ENCODE measurements at regions not wholly inside any gene's neighbourhood (a gene's known extent, or its start where the extent isn't known, plus 50 kb on each side); places are given as distances from the start of the nearest gene placed in this dataset.

GRCh38 chr2:193562031-193562430, 1367.3 kb upstream of the TMEFF2 start:
- TF ChIP-seq EZH2phosphoT487 (IDR thresholded peaks at IDR 0.05; ENCODE audit: borderline replicate concordance, low read length) (no peak), EZH2 (IDR thresholded peaks at IDR 0.05; ENCODE audit: low read length, unreplicated experiment) (no peak)
- TF ChIP-seq, protein P1, sequence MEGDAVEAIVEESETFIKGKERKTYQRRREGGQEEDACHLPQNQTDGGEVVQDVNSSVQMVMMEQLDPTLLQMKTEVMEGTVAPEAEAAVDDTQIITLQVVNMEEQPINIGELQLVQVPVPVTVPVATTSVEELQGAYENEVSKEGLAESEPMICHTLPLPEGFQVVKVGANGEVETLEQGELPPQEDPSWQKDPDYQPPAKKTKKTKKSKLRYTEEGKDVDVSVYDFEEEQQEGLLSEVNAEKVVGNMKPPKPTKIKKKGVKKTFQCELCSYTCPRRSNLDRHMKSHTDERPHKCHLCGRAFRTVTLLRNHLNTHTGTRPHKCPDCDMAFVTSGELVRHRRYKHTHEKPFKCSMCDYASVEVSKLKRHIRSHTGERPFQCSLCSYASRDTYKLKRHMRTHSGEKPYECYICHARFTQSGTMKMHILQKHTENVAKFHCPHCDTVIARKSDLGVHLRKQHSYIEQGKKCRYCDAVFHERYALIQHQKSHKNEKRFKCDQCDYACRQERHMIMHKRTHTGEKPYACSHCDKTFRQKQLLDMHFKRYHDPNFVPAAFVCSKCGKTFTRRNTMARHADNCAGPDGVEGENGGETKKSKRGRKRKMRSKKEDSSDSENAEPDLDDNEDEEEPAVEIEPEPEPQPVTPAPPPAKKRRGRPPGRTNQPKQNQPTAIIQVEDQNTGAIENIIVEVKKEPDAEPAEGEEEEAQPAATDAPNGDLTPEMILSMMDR (conservative IDR thresholded peaks at IDR 0.05; ENCODE audit: low read depth, low read length), result no peak
- Histone ChIP-seq H3K79me2 (ENCODE audit: low read length) (no peaks in the 10 kb centered on the region), H3K4me3 (ENCODE audit: low read length) (no peak overlapping the region), H3K27ac (ENCODE audit: low read length) (no peak overlapping the region), H3K9me3 (ENCODE audit: low read length) (no peaks in the 10 kb centered on the region), H3K36me3 (ENCODE audit: low read depth, low read length) (no peaks in the 10 kb centered on the region), H2AFZ (ENCODE audit: low read length) (no peak overlapping the region), H4K20me1 (ENCODE audit: low read length) (no peaks in the 10 kb centered on the region), H3K27me3 (ENCODE audit: low read length) (no peaks in the 10 kb centered on the region), H3K4me2 (ENCODE audit: low read length) (no peak overlapping the region), H3K9me2 (replicated peaks; ENCODE audit: low read length) (no peaks in the 10 kb centered on the region), H3F3A (ENCODE audit: low read length, unreplicated experiment) (no peaks in the 10 kb centered on the region), H3K9ac (ENCODE audit: low read length) (no peak overlapping the region), H3K4me1 (ENCODE audit: insufficient read depth, low read length) (peaks cover 1% of the 10 kb centered on the region)
- ChIA-PET POLR2A (ENCODE audit: unreplicated experiment) (no interaction called here), CTCF (no interaction called here)
- intact Hi-C loops (cut with micrococcal nuclease), result no loop called here
- DNase-seq (no peak), ATAC-seq (no peak)
- BruUV-seq (replicated peaks), result no TSS peak

DNA sequence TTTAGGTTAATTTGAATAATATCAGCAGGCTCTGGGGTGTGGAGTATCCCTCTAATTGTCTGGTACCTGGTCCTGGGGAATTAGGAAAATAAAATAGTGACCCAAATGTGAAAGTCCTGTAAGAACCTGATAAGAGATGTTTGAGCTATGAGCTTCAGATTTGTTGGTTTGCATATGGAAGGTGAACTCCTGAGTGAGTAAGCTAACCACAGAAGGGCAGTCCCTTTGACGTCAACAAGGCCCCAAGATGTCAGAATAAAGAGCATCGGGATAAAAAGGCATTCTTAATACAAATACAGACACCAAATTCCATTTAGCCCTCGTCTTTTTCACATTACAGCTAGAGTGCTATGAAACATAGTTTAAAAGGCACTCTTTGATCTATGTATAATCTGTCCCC, 1366.3 kb upstream of the TMEFF2 start:
- peaks cover 9% of the 10 kb centered on the region for H3K4me1 ChIP-seq (ENCODE audit: insufficient read depth, low read length)
- H3F3A ChIP-seq (ENCODE audit: low read length, unreplicated experiment), result no peaks in the 10 kb centered on the region
- intact Hi-C loops (cut with micrococcal nuclease), result no loop called here
- no peak overlapping the region for H3K4me2 ChIP-seq (ENCODE audit: low read length)
- no peaks in the 10 kb centered on the region for H3K36me3 ChIP-seq (ENCODE audit: low read depth, low read length)
- H3K9me2 ChIP-seq (replicated peaks; ENCODE audit: low read length), result no peaks in the 10 kb centered on the region
- no peak overlapping the region for H3K27ac ChIP-seq (ENCODE audit: low read length)
- no peaks in the 10 kb centered on the region for H3K9me3 ChIP-seq (ENCODE audit: low read length)
- no peaks in the 10 kb centered on the region for H4K20me1 ChIP-seq (ENCODE audit: low read length)
- no peaks in the 10 kb centered on the region for H3K79me2 ChIP-seq (ENCODE audit: low read length)
- H3K27me3 ChIP-seq (ENCODE audit: low read length), result no peaks in the 10 kb centered on the region
- no peak overlapping the region for H3K9ac ChIP-seq (ENCODE audit: low read length)
- DNase-seq (no peak), ATAC-seq (no peak)
- ChIA-PET POLR2A (ENCODE audit: unreplicated experiment) (no interaction called here), CTCF (no interaction called here)
- no peak overlapping the region for H3K4me3 ChIP-seq (ENCODE audit: low read length)
- no TSS peak for BruUV-seq (replicated peaks)
- H2AFZ ChIP-seq (ENCODE audit: low read length), result no peak overlapping the region; the same call in 1 of the 2 replicates
- TF ChIP-seq EZH2phosphoT487 (IDR thresholded peaks at IDR 0.05; ENCODE audit: borderline replicate concordance, low read length) (no peak), EZH2 (IDR thresholded peaks at IDR 0.05; ENCODE audit: low read length, unreplicated experiment) (no peak)
- TF ChIP-seq, protein P1 (conservative IDR thresholded peaks at IDR 0.05; ENCODE audit: low read depth, low read length), result no peak

- Histone ChIP-seq H3K27ac (ENCODE audit: low read length) (peak overlapping the region; percentile 55), H3K79me2 (ENCODE audit: low read length) (no peaks in the 10 kb centered on the region), H3K9me3 (ENCODE audit: low read length) (no peaks in the 10 kb centered on the region), H3K9ac (ENCODE audit: low read length) (no peak overlapping the region), H3K4me1 (ENCODE audit: insufficient read depth, low read length) (peaks cover 9% of the 10 kb centered on the region), H4K20me1 (ENCODE audit: low read length) (no peaks in the 10 kb centered on the region), H2AFZ (ENCODE audit: low read length) (no peak overlapping the region), H3K27me3 (ENCODE audit: low read length) (no peaks in the 10 kb centered on the region), H3F3A (ENCODE audit: low read length, unreplicated experiment) (no peaks in the 10 kb centered on the region), H3K36me3 (ENCODE audit: low read depth, low read length) (no peaks in the 10 kb centered on the region), H3K4me2 (ENCODE audit: low read length) (peak overlapping the region; percentile 43; the same call in 1 of the 2 replicates), H3K4me3 (ENCODE audit: low read length) (no peak overlapping the region), H3K9me2 (replicated peaks; ENCODE audit: low read length) (no peaks in the 10 kb centered on the region)
- TF ChIP-seq, protein P1 (conservative IDR thresholded peaks at IDR 0.05; ENCODE audit: low read depth, low read length), result no peak
- no peak for TF ChIP-seq EZH2 (IDR thresholded peaks at IDR 0.05; ENCODE audit: low read length, unreplicated experiment)
- TF ChIP-seq EZH2phosphoT487 (IDR thresholded peaks at IDR 0.05; ENCODE audit: borderline replicate concordance, low read length), result no peak
- no TSS peak for BruUV-seq (replicated peaks)
- ATAC-seq (peak; percentile 87), DNase-seq (peak; percentile 64)
- intact Hi-C loops (cut with micrococcal nuclease), result no loop called here
- POLR2A ChIA-PET (ENCODE audit: unreplicated experiment), result no interaction called here
- CTCF ChIA-PET, result no interaction called here
These were observed 1362.2 kb upstream of the TMEFF2 start for GRCh38 chr2:193556766-193557470.
